ENCODE measurements at regions not wholly inside any gene's neighbourhood (a gene's known extent, or its start where the extent isn't known, plus 50 kb on each side); places are given as distances from the start of the nearest gene placed in this dataset.
"Not testable (repeated sequence)": the region's sequence is repeated elsewhere in the genome, so short reads cannot be mapped to it uniquely, and the experiment has no call there.

GRCh38 chr6:84902354-84902928 is 138.0 kb upstream of the TBX18 start:
- Histone ChIP-seq H3K36me3 (no peaks in the 10 kb centered on the region), H3K4me3 (no peak overlapping the region), H3K4me1 (no peaks in the 10 kb centered on the region), H3K27me3 (no peaks in the 10 kb centered on the region), H3K9me3 (no peaks in the 10 kb centered on the region), H3K27ac (no peak overlapping the region)
- TF ChIP-seq, protein P1, sequence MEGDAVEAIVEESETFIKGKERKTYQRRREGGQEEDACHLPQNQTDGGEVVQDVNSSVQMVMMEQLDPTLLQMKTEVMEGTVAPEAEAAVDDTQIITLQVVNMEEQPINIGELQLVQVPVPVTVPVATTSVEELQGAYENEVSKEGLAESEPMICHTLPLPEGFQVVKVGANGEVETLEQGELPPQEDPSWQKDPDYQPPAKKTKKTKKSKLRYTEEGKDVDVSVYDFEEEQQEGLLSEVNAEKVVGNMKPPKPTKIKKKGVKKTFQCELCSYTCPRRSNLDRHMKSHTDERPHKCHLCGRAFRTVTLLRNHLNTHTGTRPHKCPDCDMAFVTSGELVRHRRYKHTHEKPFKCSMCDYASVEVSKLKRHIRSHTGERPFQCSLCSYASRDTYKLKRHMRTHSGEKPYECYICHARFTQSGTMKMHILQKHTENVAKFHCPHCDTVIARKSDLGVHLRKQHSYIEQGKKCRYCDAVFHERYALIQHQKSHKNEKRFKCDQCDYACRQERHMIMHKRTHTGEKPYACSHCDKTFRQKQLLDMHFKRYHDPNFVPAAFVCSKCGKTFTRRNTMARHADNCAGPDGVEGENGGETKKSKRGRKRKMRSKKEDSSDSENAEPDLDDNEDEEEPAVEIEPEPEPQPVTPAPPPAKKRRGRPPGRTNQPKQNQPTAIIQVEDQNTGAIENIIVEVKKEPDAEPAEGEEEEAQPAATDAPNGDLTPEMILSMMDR (IDR thresholded peaks at IDR 0.05), result no peak
- intact Hi-C loops (cut with DNase I; ENCODE audit: low total_unique reads), result no loop called here
- DNase-seq, result no peak

DNA sequence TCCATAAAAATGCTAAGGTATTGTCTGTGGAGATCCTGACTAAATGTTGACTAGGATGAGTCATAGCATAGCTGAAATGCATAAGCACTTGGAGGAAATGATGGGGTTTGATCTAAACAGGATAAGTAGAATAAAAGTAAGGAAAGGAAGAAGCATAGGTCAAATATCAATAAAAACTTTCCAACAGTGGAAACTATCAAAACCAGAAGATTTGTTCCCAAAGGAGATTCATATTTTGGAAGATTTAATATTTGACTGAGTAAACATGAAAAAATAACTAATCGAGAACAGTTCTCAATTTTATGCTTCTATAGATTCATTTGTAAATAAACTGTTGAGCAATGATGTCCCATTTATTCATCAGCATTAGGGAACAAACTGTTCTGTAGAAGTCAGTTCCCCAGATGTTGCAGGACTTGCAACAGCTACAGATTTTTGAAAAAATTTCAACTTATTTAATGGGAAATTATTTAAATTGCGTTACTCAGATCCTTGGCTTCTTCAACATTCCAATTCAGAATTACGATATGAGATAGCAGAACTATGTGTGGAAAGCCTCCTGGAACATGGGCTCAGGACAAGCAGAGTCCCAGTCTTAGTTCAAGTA is 133.7 kb upstream of the TBX18 start:
- H3K27ac ChIP-seq, result no peak overlapping the region
- no peak for DNase-seq
- no peaks in the 10 kb centered on the region for H3K36me3 ChIP-seq
- H3K4me3 ChIP-seq, result no peak overlapping the region
- intact Hi-C loops (cut with DNase I; ENCODE audit: low total_unique reads), result no loop called here
- H3K27me3 ChIP-seq, result no peaks in the 10 kb centered on the region
- H3K4me1 ChIP-seq, result no peaks in the 10 kb centered on the region
- TF ChIP-seq, protein P1 (IDR thresholded peaks at IDR 0.05), result no peak
- H3K9me3 ChIP-seq, result no peaks in the 10 kb centered on the region

DNA sequence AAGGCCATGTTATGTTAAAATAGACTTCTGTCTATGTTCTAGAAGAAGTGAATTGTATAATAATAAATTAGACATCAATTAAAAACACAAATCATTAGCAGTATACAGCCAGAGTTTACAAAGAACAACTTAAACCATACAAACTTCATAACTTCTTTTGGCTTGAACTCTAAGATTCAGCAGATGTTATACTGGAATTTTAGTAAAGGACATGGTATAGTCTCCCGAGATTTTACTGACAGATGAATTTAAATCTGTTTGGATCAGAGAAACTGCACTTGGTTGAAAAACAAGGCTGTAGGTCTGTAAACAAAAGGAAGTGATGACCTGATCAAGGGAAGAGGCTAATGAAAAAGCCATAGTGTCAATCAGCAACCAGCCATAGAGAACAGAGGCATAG is 132.6 kb upstream of the TBX18 start:
- Histone ChIP-seq H3K27me3 (no peaks in the 10 kb centered on the region), H3K4me1 (no peaks in the 10 kb centered on the region), H3K4me3 (no peak overlapping the region), H3K9me3 (no peaks in the 10 kb centered on the region), H3K36me3 (no peaks in the 10 kb centered on the region), H3K27ac (no peak overlapping the region)
- intact Hi-C loops (cut with DNase I; ENCODE audit: low total_unique reads), result no loop called here
- no peak for DNase-seq
- TF ChIP-seq, protein P1 (IDR thresholded peaks at IDR 0.05), result no peak

GRCh38 chr6:84892671-84893070 is 128.3 kb upstream of the TBX18 start:
- intact Hi-C loops (cut with DNase I; ENCODE audit: low total_unique reads), result no loop called here
- no peaks in the 10 kb centered on the region for H3K36me3 ChIP-seq
- no peak for DNase-seq
- TF ChIP-seq, protein P1 (IDR thresholded peaks at IDR 0.05), result no peak
- no peak overlapping the region for H3K4me3 ChIP-seq
- H3K4me1 ChIP-seq, result no peaks in the 10 kb centered on the region
- H3K27me3 ChIP-seq, result no peaks in the 10 kb centered on the region
- H3K27ac ChIP-seq, result no peak overlapping the region
- no peaks in the 10 kb centered on the region for H3K9me3 ChIP-seq

GRCh38 chr6:84882768-84883766 is 118.7 kb upstream of the TBX18 start:
- DNase-seq, result no peak
- Histone ChIP-seq H3K4me3 (peak overlapping the region in 1 of 2 donors; percentile 0), H3K36me3 (no peaks in the 10 kb centered on the region), H3K9me3 (no peaks in the 10 kb centered on the region), H3K4me1 (peaks cover 0 to 7% (median 0%) of the 10 kb centered on the region in 4 donors), H3K27me3 (no peaks in the 10 kb centered on the region), H3K27ac (no peak overlapping the region)
- TF ChIP-seq, protein P1 (IDR thresholded peaks at IDR 0.05), result no peak
- intact Hi-C loops (cut with DNase I; ENCODE audit: low total_unique reads), result no loop called here

DNA sequence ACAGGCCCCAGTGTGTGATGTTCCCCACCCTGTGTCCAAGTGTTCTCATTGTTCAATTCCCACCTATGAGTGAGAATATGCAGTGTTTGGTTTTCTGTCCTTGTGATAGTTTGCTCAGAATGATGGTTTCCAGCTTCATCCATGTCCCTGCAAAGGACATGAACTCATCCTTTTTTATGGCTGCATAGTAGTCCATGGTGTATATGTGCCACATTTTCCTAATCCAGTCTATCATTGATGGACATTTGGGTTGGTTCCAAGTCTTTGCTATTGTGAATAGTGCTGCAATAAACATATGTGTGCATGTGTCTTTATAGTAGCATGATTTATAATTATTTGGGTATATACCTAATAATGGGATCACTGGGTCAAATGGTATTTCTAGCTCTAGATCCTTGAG is 115.0 kb upstream of the TBX18 start:
- H3K27ac ChIP-seq; intact Hi-C loops (cut with DNase I; ENCODE audit: low total_unique reads); H3K36me3 ChIP-seq; H3K4me3 ChIP-seq; H3K27me3 ChIP-seq; H3K9me3 ChIP-seq; DNase-seq; H3K4me1 ChIP-seq: not testable (repeated sequence)

Data from tibial artery (tissue), 4 donors.